ENCODE measurements at regions not wholly inside any gene's neighbourhood (a gene's known extent, or its start where the extent isn't known, plus 50 kb on each side); places are given as distances from the start of the nearest gene placed in this dataset.

DNA sequence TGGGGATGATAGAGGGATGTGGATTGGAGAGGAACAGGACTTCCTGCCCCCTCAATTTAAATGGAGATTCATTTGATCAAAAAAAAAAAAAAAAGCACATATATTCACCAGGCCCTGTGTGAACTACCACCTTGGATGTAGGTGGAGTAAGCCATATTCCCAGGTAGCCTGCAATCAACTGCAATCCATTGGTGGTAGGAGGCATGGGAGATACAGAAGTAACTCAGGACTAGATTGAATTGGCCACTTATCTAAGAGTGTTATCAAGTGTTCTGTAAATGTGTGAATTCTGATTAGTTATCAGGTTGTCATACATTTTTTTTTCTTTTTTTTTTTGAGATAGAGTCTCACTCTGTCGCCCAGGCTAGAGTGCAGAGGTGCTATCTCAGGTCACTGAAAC, 124.1 kb upstream of the ESR1 start:
- no peak for TF ChIP-seq POLR2A (IDR thresholded peaks at IDR 0.05; ENCODE audit: low read depth, low read length)
- TF ChIP-seq POLR2AphosphoS5 (IDR thresholded peaks at IDR 0.05; ENCODE audit: low read depth, low read length) = no peak
- no peak for TF ChIP-seq TAF1 (IDR thresholded peaks at IDR 0.05; ENCODE audit: low read depth, low read length)
- TF ChIP-seq SPI1 (IDR thresholded peaks at IDR 0.05; ENCODE audit: low read depth, low read length) = no peak
- no peak for TF ChIP-seq POU2F2 (IDR thresholded peaks at IDR 0.05; ENCODE audit: low read depth, low read length)

All from GM12891 (cell line).